Left lung (tissue), 4 donors: ENCODE measurements at regions not wholly inside any gene's neighbourhood (a gene's known extent, or its start where the extent isn't known, plus 50 kb on each side); places are given as distances from the start of the nearest gene placed in this dataset.

Source experiments
- ATAC-seq: fragments of 200-7000 bp; cut with Tn5 transposase; one replicate; pipeline ENCODE4 v1.9.1; 2020; ENCODE audit warnings: moderate library complexity
- DNase-seq, 4 donors: peaks; one replicate each; pipeline ENCODE4 v3.0.0-alpha.2; 2013 to 2020
- H3K27ac ChIP-seq, 2 donors: fragments of 200-600 bp; sonication (generic) in 1 of 2; one replicate each; pipeline versions ENCODE4 v1.5.0 to v1.8.0; 2020 to 2021
- H3K27me3 ChIP-seq, 2 donors: fragments of 200-600 bp; sonication (generic) in 1 of 2; one replicate each; pipeline versions ENCODE4 v1.5.0 to v1.8.0; 2020 to 2021
- H3K36me3 ChIP-seq, 2 donors: fragments of 200-600 bp; sonication (generic) in 1 of 2; one replicate each; pipeline versions ENCODE4 v1.5.0 to v1.8.0; 2020 to 2021
- H3K4me1 ChIP-seq, 2 donors: fragments of 200-600 bp; one replicate each; pipeline ENCODE4 v1.8.0; 2021
- H3K4me3 ChIP-seq, 2 donors: fragments of 200-600 bp; sonication (generic) in 1 of 2; one replicate each; pipeline versions ENCODE4 v1.5.0 to v1.8.0; 2020 to 2021; ENCODE audit warnings: mild to moderate bottlenecking in 1 of 2
- H3K9me3 ChIP-seq, 2 donors: fragments of 200-600 bp; sonication (generic) in 1 of 2; one replicate each; pipeline versions ENCODE4 v1.5.0 to v1.8.0; 2020 to 2021
- intact Hi-C, 2 donors: fragments of 100-400 bp; cut with DNase I; formaldehyde crosslinking; loops; one replicate each; pipeline versions ENCODE4 v1.11.2 to v1.14.2; 2022
- TF ChIP-seq, protein P1 (sequence below), 2 donors: fragments of 200-600 bp; sonication (generic) in 1 of 2; IDR thresholded peaks; one replicate each; pipeline versions ENCODE4 v1.5.0 to v1.8.0; 2021; ENCODE audit warnings: antibody characterized with exemption in 2 of 2
- donor health status: DM: no; HTN: yes; CAD: no.
- donor health status: DM: no; HTN: no; CAD: no.

DNA sequence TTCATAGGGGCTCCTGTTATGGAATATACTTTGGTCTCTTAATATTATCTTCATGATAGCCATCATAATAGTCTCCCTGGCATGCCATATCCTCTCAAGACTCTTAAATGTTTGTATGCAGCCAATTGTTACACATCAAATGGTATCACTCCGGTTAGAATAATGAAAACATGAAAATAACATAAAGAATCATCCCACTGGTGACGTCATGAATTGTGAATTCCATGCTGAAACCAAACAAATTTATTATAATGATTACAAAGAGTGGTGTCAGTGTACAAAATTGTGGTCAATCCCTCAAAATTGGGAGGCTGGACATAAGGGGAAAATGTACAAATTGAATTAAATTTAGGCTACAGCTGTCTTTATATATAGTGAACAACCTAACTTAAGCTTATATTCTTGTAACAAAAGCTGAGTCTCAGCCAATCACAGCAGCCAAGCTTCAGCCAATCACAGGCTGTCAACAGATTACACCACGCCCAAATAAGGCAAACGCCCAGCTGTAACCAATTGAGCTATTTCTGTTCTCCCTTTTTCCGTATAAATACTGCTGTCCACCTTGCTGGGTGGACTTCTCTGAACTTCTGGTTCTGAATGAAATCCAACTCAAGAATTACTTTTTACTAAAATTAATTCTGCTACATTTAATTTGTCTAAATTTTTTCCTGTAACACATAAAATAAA is 156.1 kb downstream of the CHD9NB start:
- Histone ChIP-seq H3K4me3 (no peak overlapping the region), H3K27ac (no peak overlapping the region), H3K4me1 (no peaks in the 10 kb centered on the region), H3K9me3 (peaks cover 0 to 6% of the 10 kb centered on the region in 2 donors), H3K36me3 (no peaks in the 10 kb centered on the region), H3K27me3 (no peaks in the 10 kb centered on the region)
- ATAC-seq = no peak
- TF ChIP-seq, protein P1, sequence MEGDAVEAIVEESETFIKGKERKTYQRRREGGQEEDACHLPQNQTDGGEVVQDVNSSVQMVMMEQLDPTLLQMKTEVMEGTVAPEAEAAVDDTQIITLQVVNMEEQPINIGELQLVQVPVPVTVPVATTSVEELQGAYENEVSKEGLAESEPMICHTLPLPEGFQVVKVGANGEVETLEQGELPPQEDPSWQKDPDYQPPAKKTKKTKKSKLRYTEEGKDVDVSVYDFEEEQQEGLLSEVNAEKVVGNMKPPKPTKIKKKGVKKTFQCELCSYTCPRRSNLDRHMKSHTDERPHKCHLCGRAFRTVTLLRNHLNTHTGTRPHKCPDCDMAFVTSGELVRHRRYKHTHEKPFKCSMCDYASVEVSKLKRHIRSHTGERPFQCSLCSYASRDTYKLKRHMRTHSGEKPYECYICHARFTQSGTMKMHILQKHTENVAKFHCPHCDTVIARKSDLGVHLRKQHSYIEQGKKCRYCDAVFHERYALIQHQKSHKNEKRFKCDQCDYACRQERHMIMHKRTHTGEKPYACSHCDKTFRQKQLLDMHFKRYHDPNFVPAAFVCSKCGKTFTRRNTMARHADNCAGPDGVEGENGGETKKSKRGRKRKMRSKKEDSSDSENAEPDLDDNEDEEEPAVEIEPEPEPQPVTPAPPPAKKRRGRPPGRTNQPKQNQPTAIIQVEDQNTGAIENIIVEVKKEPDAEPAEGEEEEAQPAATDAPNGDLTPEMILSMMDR (IDR thresholded peaks at IDR 0.05) = no peak
- intact Hi-C loops = no loop called here
- no peak for DNase-seq

DNA sequence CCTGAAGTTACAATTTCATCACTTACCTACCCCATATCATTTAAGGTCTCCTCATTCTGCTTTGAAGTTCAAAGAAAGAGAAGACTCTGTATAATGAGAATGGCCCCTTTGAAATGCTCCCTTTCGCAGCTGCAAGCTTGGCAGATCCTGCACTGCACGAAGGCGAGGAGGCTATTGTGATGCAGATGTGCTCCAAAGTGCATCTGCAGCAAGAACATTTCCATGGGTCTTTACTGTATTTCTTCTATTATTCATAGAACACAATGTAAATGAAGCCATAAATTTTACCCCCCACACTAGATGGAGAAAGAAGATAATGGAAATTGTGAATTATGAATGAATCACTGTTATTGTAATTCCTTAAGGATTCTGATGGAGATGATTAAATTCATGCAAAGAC is 178.7 kb downstream of the CHD9NB start:
- Histone ChIP-seq H3K4me3 (no peak overlapping the region), H3K27me3 (no peaks in the 10 kb centered on the region), H3K4me1 (no peaks in the 10 kb centered on the region), H3K27ac (no peak overlapping the region), H3K36me3 (no peaks in the 10 kb centered on the region), H3K9me3 (no peaks in the 10 kb centered on the region)
- no peak for ATAC-seq
- intact Hi-C loops = no loop called here
- DNase-seq = no peak
- TF ChIP-seq, protein P1 (IDR thresholded peaks at IDR 0.05) = no peak

DNA sequence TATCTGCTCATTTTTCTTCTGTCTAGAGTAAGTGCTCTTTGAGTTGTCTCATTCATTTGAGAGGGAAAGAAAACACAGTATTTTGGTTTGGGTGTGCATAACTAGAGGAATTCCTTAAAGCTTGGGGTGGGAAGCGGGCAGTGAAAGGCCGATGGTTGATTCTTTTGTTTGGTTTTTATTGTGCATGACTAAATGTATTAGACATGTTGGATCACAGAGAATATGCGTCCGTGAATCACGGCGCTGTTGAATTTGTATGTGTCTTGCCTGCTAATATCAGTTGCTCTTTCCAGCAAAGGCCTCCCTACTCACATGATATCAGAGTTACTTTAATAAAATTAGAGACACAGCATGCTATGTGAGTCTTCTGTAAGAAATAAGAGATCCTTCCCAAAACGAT is 180.0 kb downstream of the CHD9NB start:
- TF ChIP-seq, protein P1 (IDR thresholded peaks at IDR 0.05) = no peak
- no peak overlapping the region for H3K4me3 ChIP-seq
- no peaks in the 10 kb centered on the region for H3K4me1 ChIP-seq
- no peaks in the 10 kb centered on the region for H3K27me3 ChIP-seq
- no peaks in the 10 kb centered on the region for H3K9me3 ChIP-seq
- DNase-seq = no peak
- H3K27ac ChIP-seq = no peak overlapping the region
- H3K36me3 ChIP-seq = no peaks in the 10 kb centered on the region
- intact Hi-C loops = no loop called here
- no peak for ATAC-seq

DNA sequence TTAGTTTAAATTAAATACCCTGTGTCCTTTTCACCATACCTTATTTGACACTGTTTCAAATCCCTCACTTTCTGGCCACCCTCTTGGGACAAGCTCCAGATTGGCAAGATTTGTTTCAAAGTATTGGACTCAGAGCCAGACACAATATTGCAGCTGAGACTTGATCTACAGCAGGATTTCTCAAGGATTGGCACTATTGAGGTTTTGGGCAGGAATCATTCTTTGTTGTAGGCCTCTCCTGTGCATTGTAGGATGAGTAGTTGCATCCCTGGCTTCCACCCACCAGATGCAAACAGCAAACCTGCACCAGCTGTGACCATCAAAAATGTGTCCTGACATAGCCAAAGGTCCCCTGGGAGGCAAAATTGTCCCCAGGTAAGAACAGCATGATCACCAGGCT is 181.2 kb downstream of the CHD9NB start:
- DNase-seq = no peak
- H3K4me1 ChIP-seq = no peaks in the 10 kb centered on the region
- H3K4me3 ChIP-seq = no peak overlapping the region
- TF ChIP-seq, protein P1 (IDR thresholded peaks at IDR 0.05) = no peak
- H3K36me3 ChIP-seq = no peaks in the 10 kb centered on the region
- no peaks in the 10 kb centered on the region for H3K9me3 ChIP-seq
- no peak for ATAC-seq
- intact Hi-C loops = no loop called here
- H3K27me3 ChIP-seq = no peaks in the 10 kb centered on the region
- no peak overlapping the region for H3K27ac ChIP-seq

DNA sequence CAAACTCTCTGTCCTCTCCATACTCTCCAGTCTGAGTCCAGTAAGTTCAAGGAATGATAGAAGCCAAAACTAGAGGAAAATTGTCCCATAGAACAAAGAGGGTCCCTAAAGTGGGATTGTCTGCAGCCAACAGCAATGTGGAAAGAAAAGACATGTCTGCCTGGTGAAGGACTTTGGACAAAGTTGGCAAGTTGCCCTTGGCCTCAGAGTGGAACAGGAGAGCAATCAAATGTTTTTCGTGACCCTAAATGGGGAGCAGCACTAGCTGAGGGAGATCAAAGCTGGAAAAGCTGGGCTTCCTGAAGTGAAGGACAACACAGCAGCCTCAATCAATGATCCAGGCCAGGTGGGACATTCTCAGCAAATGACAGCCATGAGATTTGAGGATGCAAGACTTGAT is 183.5 kb downstream of the CHD9NB start:
- H3K27me3 ChIP-seq = no peaks in the 10 kb centered on the region
- no peak overlapping the region for H3K4me3 ChIP-seq
- ATAC-seq (no peak), DNase-seq (no peak)
- intact Hi-C loops = no loop called here
- no peak overlapping the region for H3K27ac ChIP-seq
- TF ChIP-seq, protein P1 (IDR thresholded peaks at IDR 0.05) = no peak
- no peaks in the 10 kb centered on the region for H3K4me1 ChIP-seq
- no peaks in the 10 kb centered on the region for H3K36me3 ChIP-seq
- no peaks in the 10 kb centered on the region for H3K9me3 ChIP-seq
